ENCODE measurements at regions not wholly inside any gene's neighbourhood (a gene's known extent, or its start where the extent isn't known, plus 50 kb on each side); places are given as distances from the start of the nearest gene placed in this dataset.

GRCh38 chr3:20808864-20809263 is 622.9 kb upstream of the SGO1 start:
- Mint-ChIP-seq H3K27me3 (ENCODE audit: unreplicated experiment) (no peaks in the 10 kb centered on the region), H3K4me1 (ENCODE audit: unreplicated experiment) (no peaks in the 10 kb centered on the region), H3K4me3 (ENCODE audit: unreplicated experiment) (no peak overlapping the region), H3K36me3 (ENCODE audit: low read depth, unreplicated experiment) (no peaks in the 10 kb centered on the region), H3K27ac (ENCODE audit: unreplicated experiment) (no peak overlapping the region), H3K9me3 (ENCODE audit: unreplicated experiment) (no peaks in the 10 kb centered on the region)
- TF ChIP-seq CTCF (IDR thresholded peaks at IDR 0.05; ENCODE audit: unreplicated experiment): no peak
- no peak for DNase-seq (ENCODE audit: low spot score)

- Mint-ChIP-seq H3K36me3 (ENCODE audit: low read depth, unreplicated experiment) (no peaks in the 10 kb centered on the region), H3K4me1 (ENCODE audit: unreplicated experiment) (no peaks in the 10 kb centered on the region), H3K27ac (ENCODE audit: unreplicated experiment) (no peak overlapping the region), H3K27me3 (ENCODE audit: unreplicated experiment) (no peaks in the 10 kb centered on the region), H3K9me3 (ENCODE audit: unreplicated experiment) (no peaks in the 10 kb centered on the region), H3K4me3 (ENCODE audit: unreplicated experiment) (no peak overlapping the region)
- no peak for TF ChIP-seq CTCF (IDR thresholded peaks at IDR 0.05; ENCODE audit: unreplicated experiment)
- no peak for DNase-seq (ENCODE audit: low spot score)
These were observed 612.7 kb upstream of the SGO1 start for GRCh38 chr3:20798666-20799065.

GRCh38 chr3:20787005-20787404 is 601.0 kb upstream of the SGO1 start:
- no peak overlapping the region for H3K27ac Mint-ChIP-seq (ENCODE audit: unreplicated experiment)
- TF ChIP-seq CTCF (IDR thresholded peaks at IDR 0.05; ENCODE audit: unreplicated experiment): no peak
- no peaks in the 10 kb centered on the region for H3K36me3 Mint-ChIP-seq (ENCODE audit: low read depth, unreplicated experiment)
- H3K9me3 Mint-ChIP-seq (ENCODE audit: unreplicated experiment): no peaks in the 10 kb centered on the region
- H3K4me3 Mint-ChIP-seq (ENCODE audit: unreplicated experiment): no peak overlapping the region
- H3K27me3 Mint-ChIP-seq (ENCODE audit: unreplicated experiment): no peaks in the 10 kb centered on the region
- no peak for DNase-seq (ENCODE audit: low spot score)
- no peaks in the 10 kb centered on the region for H3K4me1 Mint-ChIP-seq (ENCODE audit: unreplicated experiment)

GRCh38 chr3:20776692-20777091 is 590.7 kb upstream of the SGO1 start:
- Mint-ChIP-seq H3K9me3 (ENCODE audit: unreplicated experiment) (no peaks in the 10 kb centered on the region), H3K36me3 (ENCODE audit: low read depth, unreplicated experiment) (no peaks in the 10 kb centered on the region), H3K27me3 (ENCODE audit: unreplicated experiment) (no peaks in the 10 kb centered on the region), H3K4me1 (ENCODE audit: unreplicated experiment) (no peaks in the 10 kb centered on the region), H3K4me3 (ENCODE audit: unreplicated experiment) (no peak overlapping the region), H3K27ac (ENCODE audit: unreplicated experiment) (no peak overlapping the region)
- no peak for DNase-seq (ENCODE audit: low spot score)
- no peak for TF ChIP-seq CTCF (IDR thresholded peaks at IDR 0.05; ENCODE audit: unreplicated experiment)

GRCh38 chr3:20776286-20776685 is 590.3 kb upstream of the SGO1 start:
- H3K27ac Mint-ChIP-seq (ENCODE audit: unreplicated experiment): no peak overlapping the region
- no peak for DNase-seq (ENCODE audit: low spot score)
- H3K4me3 Mint-ChIP-seq (ENCODE audit: unreplicated experiment): no peak overlapping the region
- no peaks in the 10 kb centered on the region for H3K36me3 Mint-ChIP-seq (ENCODE audit: low read depth, unreplicated experiment)
- no peaks in the 10 kb centered on the region for H3K27me3 Mint-ChIP-seq (ENCODE audit: unreplicated experiment)
- no peaks in the 10 kb centered on the region for H3K4me1 Mint-ChIP-seq (ENCODE audit: unreplicated experiment)
- no peak for TF ChIP-seq CTCF (IDR thresholded peaks at IDR 0.05; ENCODE audit: unreplicated experiment)
- H3K9me3 Mint-ChIP-seq (ENCODE audit: unreplicated experiment): no peaks in the 10 kb centered on the region
